ENCODE measurements at regions not wholly inside any gene's neighbourhood (a gene's known extent, or its start where the extent isn't known, plus 50 kb on each side); places are given as distances from the start of the nearest gene placed in this dataset.

DNA sequence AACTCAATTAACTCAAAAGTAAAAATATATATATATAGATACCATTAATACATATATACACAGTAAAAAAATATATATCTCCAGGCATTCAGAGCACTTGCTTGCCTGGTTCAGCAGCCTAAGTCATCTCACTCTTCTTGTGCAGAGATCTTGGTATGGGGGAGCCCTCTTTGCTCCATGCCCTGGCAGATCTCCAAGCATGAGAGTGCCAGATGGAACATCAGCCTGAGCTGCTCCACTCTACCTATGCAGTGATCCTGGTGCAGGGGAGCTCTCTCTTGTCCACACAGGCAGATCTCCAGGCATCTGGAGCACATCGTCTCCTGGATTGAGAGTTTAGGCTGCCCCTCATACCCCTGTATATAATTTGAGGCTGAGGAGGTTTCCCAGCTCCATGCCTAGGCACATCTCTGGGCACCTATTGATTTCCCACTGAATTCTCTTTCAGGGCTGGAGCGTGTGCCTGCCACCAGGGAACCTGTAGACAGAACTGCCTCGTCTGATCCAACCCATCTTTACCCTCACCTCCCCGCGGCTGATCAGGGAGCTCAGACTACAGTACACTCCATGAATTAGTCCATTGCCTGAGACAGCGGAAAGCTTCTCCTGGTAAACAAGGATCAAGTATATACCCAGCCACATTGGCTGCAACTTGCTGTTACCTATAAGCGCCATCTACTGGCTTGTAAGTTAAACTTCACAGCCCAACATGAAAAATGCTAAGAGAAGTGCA, 342.4 kb upstream of the GRIA1 start:
- ATAC-seq, result peak; percentile 66 to 69
- peaks cover 5% of the 10 kb centered on the region for H3K9me3 ChIP-seq
- DNase-seq, result no peak
- H3K27me3 ChIP-seq (ENCODE audit: low read depth), result no peaks in the 10 kb centered on the region
- intact Hi-C loops (cut with DNase I), result loop anchor here (10.0 kb wide), 1 partner anchor 593 kb away; no protein-coding TSS in a partner anchor
- no peak overlapping the region for H3K27ac ChIP-seq
- no peak overlapping the region for H3K4me3 ChIP-seq
- no peaks in the 10 kb centered on the region for H3K4me1 ChIP-seq
- peak; percentile 47 for TF ChIP-seq CTCF (IDR thresholded peaks at IDR 0.05)
- H3K36me3 ChIP-seq, result no peaks in the 10 kb centered on the region

DNA sequence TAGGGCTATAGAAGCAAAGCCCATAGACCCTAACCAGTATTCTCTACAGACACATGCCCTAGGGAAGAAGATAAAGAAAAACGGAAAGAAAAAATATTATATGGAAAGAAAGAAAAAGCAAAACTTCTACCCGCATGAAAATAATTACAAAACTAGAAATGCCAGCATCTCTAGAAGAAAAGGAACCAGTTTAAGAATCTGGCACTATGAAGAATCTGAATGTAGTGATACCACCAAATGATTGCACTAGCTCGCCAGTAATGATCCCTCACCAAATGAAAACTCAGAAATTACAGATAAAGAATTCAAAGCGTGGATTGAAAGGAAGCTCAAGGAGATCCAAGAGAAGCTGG, 341.9 kb upstream of the GRIA1 start:
- Histone ChIP-seq H3K27ac (no peak overlapping the region), H3K27me3 (ENCODE audit: low read depth) (no peaks in the 10 kb centered on the region), H3K9me3 (peaks cover 5% of the 10 kb centered on the region), H3K36me3 (no peaks in the 10 kb centered on the region), H3K4me1 (no peaks in the 10 kb centered on the region), H3K4me3 (no peak overlapping the region)
- intact Hi-C loops (cut with DNase I), result loop anchor here (10.0 kb wide), 1 partner anchor 594 kb away; no protein-coding TSS in a partner anchor
- ATAC-seq (no peak), DNase-seq (no peak)
- no peak for TF ChIP-seq CTCF (IDR thresholded peaks at IDR 0.05)

DNA sequence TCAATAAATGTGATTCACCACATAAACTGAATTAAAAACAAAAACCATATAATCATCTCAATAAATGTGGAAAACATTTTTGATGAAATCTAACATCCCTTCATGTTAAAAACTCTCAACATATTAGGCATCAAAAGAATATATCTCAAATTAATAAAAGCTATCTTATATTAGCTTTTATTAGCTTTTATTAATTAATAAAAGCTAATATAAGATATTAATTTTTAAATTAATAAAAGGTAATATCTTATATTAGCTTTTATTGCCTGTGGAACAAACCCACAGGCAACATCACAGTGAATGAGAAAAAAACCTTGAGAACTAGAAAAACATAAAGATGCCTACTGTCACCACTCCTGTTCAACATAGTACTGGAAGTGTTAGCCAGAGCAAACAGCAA, 338.9 kb upstream of the GRIA1 start:
- no peak for DNase-seq
- no peak for TF ChIP-seq CTCF (IDR thresholded peaks at IDR 0.05)
- intact Hi-C loops (cut with DNase I), result no loop called here

GRCh38 chr5:153153086-153153485, 337.4 kb upstream of the GRIA1 start:
- Histone ChIP-seq H3K4me3 (no peak overlapping the region), H3K27ac (no peak overlapping the region), H3K27me3 (ENCODE audit: low read depth) (no peaks in the 10 kb centered on the region), H3K4me1 (no peaks in the 10 kb centered on the region), H3K9me3 (no peaks in the 10 kb centered on the region), H3K36me3 (no peaks in the 10 kb centered on the region)
- intact Hi-C loops (cut with DNase I), result no loop called here
- ATAC-seq (no peak), DNase-seq (no peak)
- no peak for TF ChIP-seq CTCF (IDR thresholded peaks at IDR 0.05)

More for the DNA sequence above, 338.9 kb upstream of the GRIA1 start:
- no peaks in the 10 kb centered on the region for H3K4me1 ChIP-seq
- no peaks in the 10 kb centered on the region for H3K36me3 ChIP-seq
- no peaks in the 10 kb centered on the region for H3K9me3 ChIP-seq
- ATAC-seq, result no peak
- H3K4me3 ChIP-seq, result no peak overlapping the region
- no peak overlapping the region for H3K27ac ChIP-seq
- no peaks in the 10 kb centered on the region for H3K27me3 ChIP-seq (ENCODE audit: low read depth)

GRCh38 chr5:153157156-153157555, 333.3 kb upstream of the GRIA1 start:
- Histone ChIP-seq H3K27ac (no peak overlapping the region), H3K36me3 (no peaks in the 10 kb centered on the region), H3K4me3 (no peak overlapping the region), H3K9me3 (no peaks in the 10 kb centered on the region), H3K4me1 (no peaks in the 10 kb centered on the region), H3K27me3 (ENCODE audit: low read depth) (no peaks in the 10 kb centered on the region)
- TF ChIP-seq CTCF (IDR thresholded peaks at IDR 0.05), result no peak
- intact Hi-C loops (cut with DNase I), result no loop called here
- DNase-seq (no peak), ATAC-seq (no peak)

Measured in lower lobe of right lung (tissue), 2 donors.